H9 (cell line): ENCODE measurements at regions not wholly inside any gene's neighbourhood (a gene's known extent, or its start where the extent isn't known, plus 50 kb on each side); places are given as distances from the start of the nearest gene placed in this dataset.

Experiments used
- DNase-seq: peaks from one replicate; pipeline ENCODE4 v3.0.0-alpha.2; 2017
- H2AFZ ChIP-seq: one replicate; pipeline ENCODE4 v1.6.1; 2013; ENCODE audit warnings: mild to moderate bottlenecking, low read length, control low read depth, moderate library complexity
- H2AK5ac ChIP-seq: 2 replicates; pipeline ENCODE4 v1.6.1; 2013; ENCODE audit warnings: low read length, control low read depth, mixed read lengths; ENCODE audit not compliant: insufficient read length
- H2BK120ac ChIP-seq: one replicate; pipeline ENCODE4 v1.6.1; 2013; ENCODE audit warnings: low read depth, mild to moderate bottlenecking, low read length, control low read depth, inconsistent platforms; ENCODE audit not compliant: poor library complexity, severe bottlenecking
- H2BK12ac ChIP-seq: 2 replicates; pipeline ENCODE4 v1.6.1; 2013; ENCODE audit warnings: low read length, control low read depth, mixed read lengths, low read depth; ENCODE audit not compliant: insufficient read length
- H2BK15ac ChIP-seq: 2 replicates; pipeline ENCODE4 v1.6.1; 2013; ENCODE audit warnings: low read depth, low read length, control low read depth
- H2BK20ac ChIP-seq: one replicate; pipeline ENCODE4 v1.6.1; 2013; ENCODE audit warnings: low read depth, mild to moderate bottlenecking, low read length, control low read depth, inconsistent platforms; ENCODE audit not compliant: poor library complexity, severe bottlenecking
- H2BK5ac ChIP-seq: 2 replicates; pipeline ENCODE4 v1.6.1; 2013; ENCODE audit warnings: low read length, control low read depth, mixed read lengths; ENCODE audit not compliant: insufficient read length
- H3K14ac ChIP-seq: 2 replicates; pipeline ENCODE4 v1.6.1; 2013; ENCODE audit warnings: low read length, control low read depth; ENCODE audit not compliant: insufficient read depth
- H3K18ac ChIP-seq: 2 replicates; pipeline ENCODE4 v1.6.1; 2013; ENCODE audit warnings: low read depth, mild to moderate bottlenecking, mixed read lengths, low read length, control low read depth; ENCODE audit not compliant: insufficient read length
- H3K23ac ChIP-seq: 2 replicates; pipeline ENCODE4 v1.6.1; 2013; ENCODE audit warnings: low read length, control low read depth, mixed read lengths, low read depth; ENCODE audit not compliant: insufficient read length
- H3K23me2 ChIP-seq: 2 replicates; pipeline ENCODE4 v1.6.1; 2013; ENCODE audit warnings: low read depth, mild to moderate bottlenecking, mixed read lengths, low read length, control low read depth; ENCODE audit not compliant: insufficient read length, poor library complexity, severe bottlenecking
- H3K27ac ChIP-seq: 2 replicates; pipeline ENCODE4 v1.5.1; 2013; ENCODE audit warnings: low read length, control low read depth, mixed read lengths, low read depth; ENCODE audit not compliant: insufficient read length
- H3K27me3 ChIP-seq: 2 replicates; pipeline ENCODE4 v1.6.1; 2013; ENCODE audit warnings: low read length, control low read depth, inconsistent platforms; ENCODE audit not compliant: insufficient read depth
- H3K4ac ChIP-seq: 2 replicates; pipeline ENCODE4 v1.6.1; 2013; ENCODE audit warnings: low read depth, mild to moderate bottlenecking, control low read depth, inconsistent platforms, low read length, moderate library complexity
- H3K4me1 ChIP-seq: 2 replicates; pipeline ENCODE4 v1.6.1; 2013; ENCODE audit warnings: low read length, control low read depth, inconsistent platforms; ENCODE audit not compliant: insufficient read depth
- H3K4me2 ChIP-seq: 2 replicates; pipeline ENCODE4 v1.6.1; 2013; ENCODE audit warnings: low read length, control low read depth, mixed read lengths; ENCODE audit not compliant: insufficient read length, insufficient read depth
- H3K56ac ChIP-seq: 2 replicates; pipeline ENCODE4 v1.6.1; 2013; ENCODE audit warnings: low read depth, mild to moderate bottlenecking, mixed read lengths, low read length, control low read depth; ENCODE audit not compliant: insufficient read length
- H3K79me1 ChIP-seq: 2 replicates; pipeline ENCODE4 v1.6.1; 2013; ENCODE audit warnings: low read depth, mild to moderate bottlenecking, moderate library complexity, low read length, control low read depth, inconsistent platforms; ENCODE audit not compliant: insufficient read depth, poor library complexity, severe bottlenecking
- H3K79me2 ChIP-seq: 2 replicates; pipeline ENCODE4 v1.6.1; 2013; ENCODE audit warnings: low read length, control low read depth, inconsistent platforms; ENCODE audit not compliant: insufficient read depth
- H3K9ac ChIP-seq: 2 replicates; pipeline ENCODE4 v1.6.1; 2013; ENCODE audit warnings: low read length, control low read depth, mixed read lengths; ENCODE audit not compliant: insufficient read length; ENCODE audit errors: extremely low read depth
- H3K9me3 ChIP-seq: one replicate; pipeline ENCODE4 v1.6.1; 2013; ENCODE audit warnings: low read depth, low read length, inconsistent platforms; ENCODE audit not compliant: control insufficient read depth
- H3T11ph ChIP-seq: one replicate; pipeline ENCODE4 v1.6.1; 2013; ENCODE audit warnings: mild to moderate bottlenecking, low read length, control low read depth, inconsistent platforms
- H4K20me1 ChIP-seq: one replicate; pipeline ENCODE4 v1.6.1; 2013; ENCODE audit not compliant: control insufficient read depth, insufficient read length, insufficient read depth
- H4K5ac ChIP-seq: 2 replicates; pipeline ENCODE4 v1.6.1; 2013; ENCODE audit warnings: low read depth, mild to moderate bottlenecking, mixed read lengths, low read length, control low read depth; ENCODE audit not compliant: insufficient read length
- H4K8ac ChIP-seq: replicated peaks from 2 replicates; pipeline ENCODE4 v1.6.1; 2013; ENCODE audit warnings: low read length, control low read depth, mixed read lengths, low read depth; ENCODE audit not compliant: insufficient read length
- H4K91ac ChIP-seq: 2 replicates; pipeline ENCODE4 v1.6.1; 2013; ENCODE audit warnings: low read depth, mild to moderate bottlenecking, moderate library complexity, mixed read lengths, low read length, control low read depth; ENCODE audit not compliant: insufficient read length
- H3K27ac Mint-ChIP-seq, 3 experiments: 2 replicates in 2 of 3; 3 replicates in 1 of 3; pipeline ENCODE4 v1.8.0; 2020 to 2021; ENCODE audit warnings: mixed read lengths in 3 of 3, mild to moderate bottlenecking in 1 of 3, moderate library complexity in 1 of 3
- H3K27me3 Mint-ChIP-seq: 2 replicates; pipeline ENCODE4 v1.8.0; 2021; ENCODE audit warnings: low read depth, mild to moderate bottlenecking, moderate library complexity, mixed read lengths
- H3K36me3 Mint-ChIP-seq, 3 experiments: 2 replicates in 2 of 3; 3 replicates in 1 of 3; pipeline ENCODE4 v1.8.0; 2020 to 2021; ENCODE audit warnings: low read depth in 3 of 3, mixed read lengths in 3 of 3; ENCODE audit not compliant: insufficient read depth in 1 of 3
- H3K4me1 Mint-ChIP-seq, 2 experiments: 2 replicates each; pipeline ENCODE4 v1.8.0; 2020; ENCODE audit warnings: mixed read lengths in 2 of 2
- H3K4me3 Mint-ChIP-seq, 2 experiments: 2 replicates in 1 of 2; 3 replicates in 1 of 2; pipeline ENCODE4 v1.8.0; 2020 to 2021; ENCODE audit warnings: mild to moderate bottlenecking in 2 of 2, mixed read lengths in 2 of 2, moderate library complexity in 1 of 2
- H3K9me3 Mint-ChIP-seq, 2 experiments: 2 replicates in 1 of 2; 3 replicates in 1 of 2; pipeline ENCODE4 v1.8.0; 2020; ENCODE audit warnings: mild to moderate bottlenecking in 2 of 2, mixed read lengths in 2 of 2, moderate library complexity in 1 of 2
- WGBS: extraction: QIAGEN DNeasy Blood & Tissue Kit; methylation state at CpG from one replicate; pipeline ENCODE4 v1.1.7; 2013; ENCODE audit warnings: missing lambda C conversion rate, low lambda C conversion rate, mixed read lengths; ENCODE audit not compliant: insufficient read length; ENCODE audit errors: extremely low coverage; 5-methylcytosine and 5-hydroxymethylcytosine counted together
- TF ChIP-seq, protein P1 (sequence below): fragments of 200-600 bp; sonication (generic); conservative IDR thresholded peaks from 3 replicates; pipeline ENCODE4 v1.8.0; 2021; ENCODE audit warnings: antibody characterized with exemption, mild to moderate bottlenecking

DNA sequence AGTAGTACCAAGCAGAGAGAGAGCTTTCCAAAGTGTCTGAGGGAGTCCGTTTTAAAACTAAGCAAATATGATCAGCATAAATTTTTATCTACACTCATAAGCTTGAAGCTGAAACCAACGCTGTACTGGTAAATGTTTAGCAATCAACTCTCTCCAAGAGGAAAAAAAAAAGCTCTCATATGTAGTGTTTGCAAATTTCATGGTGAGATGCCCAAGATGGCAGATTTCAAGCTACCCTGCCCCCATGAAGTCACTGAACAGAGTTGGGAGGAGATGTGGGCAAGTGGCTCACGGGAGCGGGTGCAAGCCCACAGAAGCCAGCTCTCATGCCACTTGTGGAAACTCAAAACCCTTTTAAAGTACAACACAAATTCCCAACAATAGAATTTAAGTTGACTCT is 475.8 kb downstream of the BCAT1 start:
- H3K4me1 Mint-ChIP-seq: peaks cover 4 to 5% of the 10 kb centered on the region in 2 experiments; a peak in 2 of 4 replicates
- H2BK15ac ChIP-seq: no peak overlapping the region
- no peak overlapping the region for H2AFZ ChIP-seq
- no peaks in the 10 kb centered on the region for H4K20me1 ChIP-seq
- DNase-seq: no peak
- no peak overlapping the region for H2BK5ac ChIP-seq
- H3K9me3 ChIP-seq: no peaks in the 10 kb centered on the region
- H3K79me2 ChIP-seq: no peaks in the 10 kb centered on the region
- H4K91ac ChIP-seq: no peak overlapping the region
- no peak overlapping the region for H3K4ac ChIP-seq
- no peaks in the 10 kb centered on the region for H3K79me1 ChIP-seq
- H3K14ac ChIP-seq: no peak overlapping the region; the same call in 1 of the 2 replicates
- no peaks in the 10 kb centered on the region for H3K4me1 ChIP-seq
- no peak overlapping the region for H4K5ac ChIP-seq
- H3K9ac ChIP-seq: no peak overlapping the region
- no peak overlapping the region for H3K23ac ChIP-seq
- no peak overlapping the region for H2BK20ac ChIP-seq
- H4K8ac ChIP-seq: no peak overlapping the region
- no peak overlapping the region for H2BK120ac ChIP-seq
- no CpG with 5 or more reads among the region's 4 CpGs for WGBS
- H2AK5ac ChIP-seq: no peak overlapping the region
- H3K9me3 Mint-ChIP-seq: peaks cover 3 to 6% of the 10 kb centered on the region in 2 experiments; a peak in 4 of 5 replicates
- no peak overlapping the region for H3K56ac ChIP-seq
- H3K27me3 Mint-ChIP-seq: no peaks in the 10 kb centered on the region
- no peaks in the 10 kb centered on the region for H3K23me2 ChIP-seq
- H3K27ac ChIP-seq: no peak overlapping the region
- H3K18ac ChIP-seq: no peak overlapping the region
- TF ChIP-seq, protein P1, sequence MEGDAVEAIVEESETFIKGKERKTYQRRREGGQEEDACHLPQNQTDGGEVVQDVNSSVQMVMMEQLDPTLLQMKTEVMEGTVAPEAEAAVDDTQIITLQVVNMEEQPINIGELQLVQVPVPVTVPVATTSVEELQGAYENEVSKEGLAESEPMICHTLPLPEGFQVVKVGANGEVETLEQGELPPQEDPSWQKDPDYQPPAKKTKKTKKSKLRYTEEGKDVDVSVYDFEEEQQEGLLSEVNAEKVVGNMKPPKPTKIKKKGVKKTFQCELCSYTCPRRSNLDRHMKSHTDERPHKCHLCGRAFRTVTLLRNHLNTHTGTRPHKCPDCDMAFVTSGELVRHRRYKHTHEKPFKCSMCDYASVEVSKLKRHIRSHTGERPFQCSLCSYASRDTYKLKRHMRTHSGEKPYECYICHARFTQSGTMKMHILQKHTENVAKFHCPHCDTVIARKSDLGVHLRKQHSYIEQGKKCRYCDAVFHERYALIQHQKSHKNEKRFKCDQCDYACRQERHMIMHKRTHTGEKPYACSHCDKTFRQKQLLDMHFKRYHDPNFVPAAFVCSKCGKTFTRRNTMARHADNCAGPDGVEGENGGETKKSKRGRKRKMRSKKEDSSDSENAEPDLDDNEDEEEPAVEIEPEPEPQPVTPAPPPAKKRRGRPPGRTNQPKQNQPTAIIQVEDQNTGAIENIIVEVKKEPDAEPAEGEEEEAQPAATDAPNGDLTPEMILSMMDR: no peak
- no peak overlapping the region for H3K27ac Mint-ChIP-seq
- no peak overlapping the region for H3K4me3 Mint-ChIP-seq
- H3T11ph ChIP-seq: no peak overlapping the region
- peaks cover 0 to 7% (median 0%) of the 10 kb centered on the region in 3 experiments; a peak in 2 of 7 replicates for H3K36me3 Mint-ChIP-seq
- no peaks in the 10 kb centered on the region for H3K27me3 ChIP-seq
- no peak overlapping the region for H2BK12ac ChIP-seq
- no peak overlapping the region for H3K4me2 ChIP-seq
